Breast epithelium (tissue), 4 donors: ENCODE measurements at regions not wholly inside any gene's neighbourhood (a gene's known extent, or its start where the extent isn't known, plus 50 kb on each side); places are given as distances from the start of the nearest gene placed in this dataset.

ENCODE experiments used
- DNase-seq, 2 donors: peaks; one replicate each; pipeline ENCODE4 v3.0.0-alpha.2; 2019; ENCODE audit warnings: low spot score in 2 of 2
- H3K27ac ChIP-seq, 2 donors: fragments of 200-600 bp; sonication (generic) in 1 of 2; one replicate each; pipeline ENCODE4 v1.5.1; 2016 to 2019; ENCODE audit warnings: mild to moderate bottlenecking in 1 of 2
- H3K27me3 ChIP-seq, 2 donors: fragments of 200-600 bp; sonication (generic) in 1 of 2; one replicate each; pipeline versions ENCODE4 v1.5.1 to v1.6.0; 2017 to 2019; ENCODE audit warnings: control low read depth in 1 of 2, mild to moderate bottlenecking in 1 of 2
- H3K36me3 ChIP-seq: fragments of 200-600 bp; one replicate; pipeline ENCODE4 v1.5.1; 2019
- H3K4me1 ChIP-seq, 2 donors: fragments of 200-600 bp; sonication (generic); one replicate each; pipeline ENCODE4 v1.5.1; 2016 to 2019; ENCODE audit warnings: control low read depth in 1 of 2
- H3K4me3 ChIP-seq, 3 donors: fragments of 200-600 bp; sonication (generic); 1 replicate in 2 of 3; 2 replicates in 1 of 3; pipeline ENCODE4 v1.5.1; 2016 to 2019; ENCODE audit warnings: mild to moderate bottlenecking in 3 of 3, moderate library complexity in 2 of 3
- H3K9me3 ChIP-seq, 2 donors: fragments of 200-600 bp; sonication (generic) in 1 of 2; one replicate each; pipeline ENCODE4 v1.5.1; 2016 to 2019; ENCODE audit warnings: control low read depth in 1 of 2
- POLR2A ChIP-seq: fragments of 450-650 bp; IDR thresholded peaks from one replicate; pipeline ENCODE4 v1.6.1; 2016; ENCODE audit warnings: antibody characterized with exemption, mild to moderate bottlenecking, moderate library complexity
- POLR2AphosphoS5 ChIP-seq, 3 donors: sonication (generic); formaldehyde crosslinking; IDR thresholded peaks; one replicate each; pipeline ENCODE4 v1.6.1; 2017; ENCODE audit warnings: antibody characterized with exemption in 3 of 3
- intact Hi-C: fragments of 100-400 bp; cut with DNase I; formaldehyde crosslinking; loops from one replicate; pipeline ENCODE4 v1.15.1; 2023; ENCODE audit warnings: low total_unique reads
- TF ChIP-seq, protein P1 (sequence below), 3 donors: fragments of 450-650 bp; IDR thresholded peaks; one replicate each; pipeline ENCODE4 v1.5.1; 2016 to 2017; ENCODE audit warnings: antibody characterized with exemption in 3 of 3, mild to moderate bottlenecking in 3 of 3, moderate library complexity in 3 of 3

DNA sequence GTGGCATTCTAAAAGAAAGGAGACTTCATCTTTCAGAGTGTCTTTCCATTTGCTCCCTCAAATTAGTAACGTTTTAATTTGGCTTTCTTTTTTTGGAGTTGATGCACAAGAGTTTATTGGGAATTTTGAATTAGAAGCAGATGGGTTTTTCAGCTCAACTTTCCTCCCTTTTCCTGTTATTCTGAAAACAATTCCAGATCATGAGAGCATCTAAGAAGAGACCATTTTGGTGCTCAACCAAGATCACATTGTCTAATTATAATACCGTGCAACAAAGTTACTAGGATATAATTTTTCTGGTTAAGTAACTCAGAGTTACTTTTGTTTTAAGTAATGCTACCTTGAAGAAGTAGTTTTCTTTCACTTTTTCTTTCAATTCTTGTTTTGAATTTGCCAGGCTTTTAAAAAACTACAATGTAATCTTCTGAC is 396.6 kb upstream of the KLF6 start:
- Histone ChIP-seq H3K27ac (peak overlapping the region; percentile 50 to 62), H3K4me1 (no peaks in the 10 kb centered on the region), H3K27me3 (no peaks in the 10 kb centered on the region), H3K9me3 (no peaks in the 10 kb centered on the region), H3K36me3 (no peaks in the 10 kb centered on the region), H3K4me3 (no peak overlapping the region)
- intact Hi-C loops = no loop called here
- no peak for DNase-seq
- TF ChIP-seq POLR2AphosphoS5 (IDR thresholded peaks at IDR 0.05) (no peak), POLR2A (no peak)
- TF ChIP-seq, protein P1, sequence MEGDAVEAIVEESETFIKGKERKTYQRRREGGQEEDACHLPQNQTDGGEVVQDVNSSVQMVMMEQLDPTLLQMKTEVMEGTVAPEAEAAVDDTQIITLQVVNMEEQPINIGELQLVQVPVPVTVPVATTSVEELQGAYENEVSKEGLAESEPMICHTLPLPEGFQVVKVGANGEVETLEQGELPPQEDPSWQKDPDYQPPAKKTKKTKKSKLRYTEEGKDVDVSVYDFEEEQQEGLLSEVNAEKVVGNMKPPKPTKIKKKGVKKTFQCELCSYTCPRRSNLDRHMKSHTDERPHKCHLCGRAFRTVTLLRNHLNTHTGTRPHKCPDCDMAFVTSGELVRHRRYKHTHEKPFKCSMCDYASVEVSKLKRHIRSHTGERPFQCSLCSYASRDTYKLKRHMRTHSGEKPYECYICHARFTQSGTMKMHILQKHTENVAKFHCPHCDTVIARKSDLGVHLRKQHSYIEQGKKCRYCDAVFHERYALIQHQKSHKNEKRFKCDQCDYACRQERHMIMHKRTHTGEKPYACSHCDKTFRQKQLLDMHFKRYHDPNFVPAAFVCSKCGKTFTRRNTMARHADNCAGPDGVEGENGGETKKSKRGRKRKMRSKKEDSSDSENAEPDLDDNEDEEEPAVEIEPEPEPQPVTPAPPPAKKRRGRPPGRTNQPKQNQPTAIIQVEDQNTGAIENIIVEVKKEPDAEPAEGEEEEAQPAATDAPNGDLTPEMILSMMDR (IDR thresholded peaks at IDR 0.05) = no peak

- DNase-seq = no peak
- H3K27ac ChIP-seq = peak overlapping the region; percentile 50 to 62
Measured at GRCh38 chr10:4181081-4181480, 396.1 kb upstream of the KLF6 start.

GRCh38 chr10:4177791-4178190 is 392.8 kb upstream of the KLF6 start:
- no peak overlapping the region for H3K27ac ChIP-seq
- DNase-seq = no peak
- H3K4me3 ChIP-seq = no peak overlapping the region
- H3K4me1 ChIP-seq = no peaks in the 10 kb centered on the region
- TF ChIP-seq POLR2AphosphoS5 (IDR thresholded peaks at IDR 0.05) (no peak), POLR2A (no peak)
- TF ChIP-seq, protein P1 (IDR thresholded peaks at IDR 0.05) = no peak
- no peaks in the 10 kb centered on the region for H3K27me3 ChIP-seq
- H3K9me3 ChIP-seq = no peaks in the 10 kb centered on the region
- no peaks in the 10 kb centered on the region for H3K36me3 ChIP-seq
- intact Hi-C loops = loop anchor here (2.0 kb wide), 1 partner anchor 39 kb away; no protein-coding TSS in a partner anchor

More at GRCh38 chr10:4181081-4181480, 396.1 kb upstream of the KLF6 start:
- no peaks in the 10 kb centered on the region for H3K4me1 ChIP-seq
- no peaks in the 10 kb centered on the region for H3K9me3 ChIP-seq
- intact Hi-C loops = no loop called here
- TF ChIP-seq, protein P1 (IDR thresholded peaks at IDR 0.05) = no peak
- TF ChIP-seq POLR2A = no peak
- TF ChIP-seq POLR2AphosphoS5 (IDR thresholded peaks at IDR 0.05) = no peak
- no peaks in the 10 kb centered on the region for H3K27me3 ChIP-seq
- no peaks in the 10 kb centered on the region for H3K36me3 ChIP-seq
- peak overlapping the region in 1 of 3 donors; percentile 24 for H3K4me3 ChIP-seq

- no peak for TF ChIP-seq POLR2A
- no peak for TF ChIP-seq POLR2AphosphoS5 (IDR thresholded peaks at IDR 0.05)
- TF ChIP-seq, protein P1 (IDR thresholded peaks at IDR 0.05) = no peak
- Histone ChIP-seq H3K9me3 (no peaks in the 10 kb centered on the region), H3K36me3 (no peaks in the 10 kb centered on the region), H3K4me1 (no peaks in the 10 kb centered on the region), H3K27ac (no peak overlapping the region), H3K4me3 (no peak overlapping the region), H3K27me3 (no peaks in the 10 kb centered on the region)
- intact Hi-C loops = no loop called here
- DNase-seq = no peak
Measured at GRCh38 chr10:4176500-4177281, 391.7 kb upstream of the KLF6 start.

DNA sequence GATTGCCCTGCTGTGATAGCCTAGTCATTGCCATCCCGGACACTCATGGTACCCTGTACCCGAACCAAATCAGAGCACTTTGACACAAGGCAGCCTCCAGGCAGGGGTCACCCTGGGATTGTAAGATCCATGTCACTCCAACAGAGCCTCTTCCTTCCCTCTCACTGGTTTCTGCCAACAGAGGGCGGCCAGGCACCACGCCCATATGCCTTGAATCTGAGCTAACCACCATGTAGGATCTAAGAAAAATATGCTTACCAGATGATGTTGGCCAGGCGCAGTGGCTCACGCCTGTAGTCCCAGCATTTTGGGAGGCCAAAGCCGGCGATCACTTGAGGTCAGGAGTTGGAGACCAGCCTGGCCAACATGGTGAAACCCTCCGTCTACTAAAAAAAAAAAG is 389.2 kb upstream of the KLF6 start:
- no peak overlapping the region for H3K4me3 ChIP-seq
- no peak overlapping the region for H3K27ac ChIP-seq
- H3K4me1 ChIP-seq = no peaks in the 10 kb centered on the region
- no peak for DNase-seq
- H3K36me3 ChIP-seq = no peaks in the 10 kb centered on the region
- H3K9me3 ChIP-seq = no peaks in the 10 kb centered on the region
- TF ChIP-seq POLR2A (no peak), POLR2AphosphoS5 (IDR thresholded peaks at IDR 0.05) (no peak)
- TF ChIP-seq, protein P1 (IDR thresholded peaks at IDR 0.05) = no peak
- intact Hi-C loops = no loop called here
- no peaks in the 10 kb centered on the region for H3K27me3 ChIP-seq
